ENCODE measurements at regions not wholly inside any gene's neighbourhood (a gene's known extent, or its start where the extent isn't known, plus 50 kb on each side); places are given as distances from the start of the nearest gene placed in this dataset.
"Not testable (repeated sequence)": the region's sequence is repeated elsewhere in the genome, so short reads cannot be mapped to it uniquely, and the experiment has no call there.

DNA sequence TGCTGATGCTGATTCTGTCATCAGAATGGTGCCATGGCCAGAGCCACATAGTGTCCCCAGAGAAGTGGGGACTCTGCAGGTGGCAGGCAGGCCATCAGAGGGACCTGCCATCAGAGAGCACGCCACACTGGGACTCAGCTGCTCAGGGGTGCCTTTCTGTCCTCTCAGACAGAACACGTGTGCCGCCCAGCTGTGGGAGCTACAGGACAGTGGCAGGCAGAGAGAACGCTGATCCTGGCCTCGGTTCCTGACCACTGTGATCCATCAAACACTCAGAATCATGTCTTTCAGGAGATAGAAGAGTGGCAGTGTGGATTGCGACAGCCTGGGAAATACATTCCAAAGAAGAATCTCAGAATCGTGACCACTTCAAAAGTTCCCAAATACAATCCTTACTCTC is 497.2 kb upstream of the SALL3 start:
- H3K27ac Mint-ChIP-seq = no peak overlapping the region
- no peaks in the 10 kb centered on the region for H3K4me1 Mint-ChIP-seq (ENCODE audit: low read depth)
- H3K9me3 Mint-ChIP-seq = peaks cover 0 to 4% of the 10 kb centered on the region in 2 donors
- ATAC-seq (replicated peaks in 1 of 2) (no peak), DNase-seq (no peak)
- no peaks in the 10 kb centered on the region for H3K27me3 Mint-ChIP-seq (ENCODE audit: low read depth)
- no peaks in the 10 kb centered on the region for H3K36me3 Mint-ChIP-seq (ENCODE audit: insufficient read depth in 2 of 2)
- H3K4me3 Mint-ChIP-seq = no peak overlapping the region

DNA sequence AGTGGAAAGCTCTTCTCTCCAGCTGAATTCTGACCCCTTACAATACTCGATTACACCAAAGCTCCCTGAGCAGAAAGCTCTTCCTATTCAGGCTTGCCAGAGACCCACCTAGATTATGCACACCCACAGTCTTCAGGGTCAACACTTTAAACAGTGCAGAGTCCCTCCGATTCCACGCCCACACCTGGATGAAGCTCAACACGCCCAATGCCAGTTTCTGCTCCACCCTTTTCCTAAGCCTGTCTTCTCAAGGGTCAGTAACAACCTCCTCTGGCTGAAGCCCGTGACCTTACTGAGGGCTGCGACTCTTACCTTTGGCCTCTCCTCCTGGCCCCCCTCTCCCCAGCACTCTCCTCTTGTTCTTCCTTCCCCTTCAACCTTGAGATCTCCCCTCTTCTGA is 492.0 kb upstream of the SALL3 start:
- H3K36me3 Mint-ChIP-seq (ENCODE audit: insufficient read depth in 2 of 2) = no peaks in the 10 kb centered on the region
- ATAC-seq (replicated peaks in 1 of 2) (no peak), DNase-seq (no peak)
- no peak overlapping the region for H3K4me3 Mint-ChIP-seq
- peaks cover 4 to 6% of the 10 kb centered on the region in 2 donors for H3K9me3 Mint-ChIP-seq
- H3K27me3 Mint-ChIP-seq (ENCODE audit: low read depth) = no peaks in the 10 kb centered on the region
- H3K4me1 Mint-ChIP-seq (ENCODE audit: low read depth) = no peaks in the 10 kb centered on the region
- no peak overlapping the region for H3K27ac Mint-ChIP-seq

DNA sequence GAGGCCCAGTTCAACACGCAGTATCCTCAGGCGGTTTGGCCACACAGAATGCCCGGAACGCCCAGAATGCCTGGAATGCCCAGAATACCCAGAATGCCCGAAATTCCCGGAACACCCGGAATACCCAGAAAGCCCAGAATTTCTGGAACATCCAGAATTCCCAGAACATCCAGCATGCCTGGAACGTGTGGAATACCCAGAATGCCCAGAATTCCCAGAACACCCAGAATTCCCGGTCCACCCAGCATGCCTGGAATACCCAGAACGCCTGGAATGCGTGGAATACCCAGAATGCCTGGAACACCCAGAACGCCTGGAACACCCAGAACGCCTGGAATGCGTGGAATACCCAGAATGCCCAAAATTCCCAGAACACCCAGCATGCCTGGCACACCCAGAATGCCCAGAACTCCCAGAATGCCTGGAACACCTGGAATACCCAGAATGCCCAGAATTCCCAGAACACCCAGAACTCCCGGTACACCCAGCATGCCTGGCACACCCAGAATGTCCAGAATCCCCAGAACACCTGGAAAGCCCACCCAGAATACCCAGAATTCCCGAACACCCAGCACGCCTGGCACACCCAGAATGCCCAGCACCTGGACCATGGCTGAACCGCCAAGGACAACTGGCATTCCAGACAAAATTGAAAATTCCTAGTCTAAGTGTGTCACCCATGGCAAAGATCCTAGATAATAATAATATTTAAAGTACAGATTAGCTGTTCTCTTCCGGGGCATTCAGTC is 487.4 kb upstream of the SALL3 start:
- H3K27me3 Mint-ChIP-seq (ENCODE audit: low read depth) = no peaks in the 10 kb centered on the region
- H3K27ac Mint-ChIP-seq = no peak overlapping the region
- no peak overlapping the region for H3K4me3 Mint-ChIP-seq
- ATAC-seq (replicated peaks in 1 of 2) (no peak), DNase-seq (no peak)
- H3K4me1 Mint-ChIP-seq (ENCODE audit: low read depth) = no peaks in the 10 kb centered on the region
- peaks cover 8% of the 10 kb centered on the region in 2 donors for H3K9me3 Mint-ChIP-seq
- peaks cover 4% of the 10 kb centered on the region in 2 donors for H3K36me3 Mint-ChIP-seq (ENCODE audit: insufficient read depth in 2 of 2)

DNA sequence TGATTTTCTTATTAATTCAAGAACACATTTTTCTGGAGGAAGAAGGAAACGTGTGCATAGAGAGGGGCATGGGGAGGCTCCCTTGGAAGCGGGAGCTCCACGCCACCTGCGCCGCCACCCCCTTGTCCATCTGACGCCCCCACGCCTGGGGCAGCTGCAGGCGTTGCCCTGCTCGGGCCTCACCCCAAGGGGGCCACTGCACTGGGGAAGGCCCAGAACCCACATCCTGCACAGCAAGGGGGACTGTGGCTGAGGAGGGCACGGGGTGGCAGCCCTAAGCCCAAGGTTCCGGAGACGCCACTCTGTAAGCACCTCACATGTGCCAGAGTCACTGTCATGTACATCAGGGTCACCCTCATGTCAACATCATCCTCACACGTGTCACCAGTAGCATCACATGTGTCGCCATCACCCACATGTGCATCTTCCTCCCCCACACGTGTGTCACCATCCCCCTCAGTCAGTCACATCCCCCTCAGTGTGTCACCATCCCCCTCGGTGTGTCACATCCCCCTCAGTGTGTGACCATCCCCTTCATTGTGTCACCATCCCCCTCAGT is 486.7 kb upstream of the SALL3 start:
- H3K27ac Mint-ChIP-seq = no peak overlapping the region
- no peak for ATAC-seq (replicated peaks in 1 of 2)
- H3K27me3 Mint-ChIP-seq (ENCODE audit: low read depth) = no peaks in the 10 kb centered on the region
- H3K36me3 Mint-ChIP-seq (ENCODE audit: insufficient read depth in 2 of 2) = peaks cover 4% of the 10 kb centered on the region in 2 donors
- H3K4me1 Mint-ChIP-seq (ENCODE audit: low read depth) = no peaks in the 10 kb centered on the region
- H3K9me3 Mint-ChIP-seq = peaks cover 8% of the 10 kb centered on the region in 2 donors
- H3K4me3 Mint-ChIP-seq = no peak overlapping the region
- no peak for DNase-seq

DNA sequence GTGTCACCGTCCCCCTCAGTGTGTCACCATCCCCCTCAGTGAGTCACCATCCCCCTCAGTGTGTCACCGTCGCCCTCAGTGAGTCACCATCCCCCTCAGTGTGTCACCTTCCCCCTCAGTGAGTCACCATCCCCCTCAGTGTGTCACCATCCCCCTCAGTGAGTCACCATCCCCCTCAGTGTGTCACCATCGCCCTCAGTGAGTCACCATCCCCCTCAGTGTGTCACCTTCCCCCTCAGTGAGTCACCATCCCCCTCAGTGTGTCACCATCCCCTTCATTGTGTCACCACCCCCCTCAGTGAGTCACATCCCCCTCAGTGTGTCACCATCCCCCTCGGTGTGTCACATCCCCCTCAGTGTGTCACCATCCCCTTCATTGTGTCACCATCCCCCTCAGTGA is 486.1 kb upstream of the SALL3 start:
- ATAC-seq (replicated peaks in 1 of 2) = not testable (repeated sequence)

DNA sequence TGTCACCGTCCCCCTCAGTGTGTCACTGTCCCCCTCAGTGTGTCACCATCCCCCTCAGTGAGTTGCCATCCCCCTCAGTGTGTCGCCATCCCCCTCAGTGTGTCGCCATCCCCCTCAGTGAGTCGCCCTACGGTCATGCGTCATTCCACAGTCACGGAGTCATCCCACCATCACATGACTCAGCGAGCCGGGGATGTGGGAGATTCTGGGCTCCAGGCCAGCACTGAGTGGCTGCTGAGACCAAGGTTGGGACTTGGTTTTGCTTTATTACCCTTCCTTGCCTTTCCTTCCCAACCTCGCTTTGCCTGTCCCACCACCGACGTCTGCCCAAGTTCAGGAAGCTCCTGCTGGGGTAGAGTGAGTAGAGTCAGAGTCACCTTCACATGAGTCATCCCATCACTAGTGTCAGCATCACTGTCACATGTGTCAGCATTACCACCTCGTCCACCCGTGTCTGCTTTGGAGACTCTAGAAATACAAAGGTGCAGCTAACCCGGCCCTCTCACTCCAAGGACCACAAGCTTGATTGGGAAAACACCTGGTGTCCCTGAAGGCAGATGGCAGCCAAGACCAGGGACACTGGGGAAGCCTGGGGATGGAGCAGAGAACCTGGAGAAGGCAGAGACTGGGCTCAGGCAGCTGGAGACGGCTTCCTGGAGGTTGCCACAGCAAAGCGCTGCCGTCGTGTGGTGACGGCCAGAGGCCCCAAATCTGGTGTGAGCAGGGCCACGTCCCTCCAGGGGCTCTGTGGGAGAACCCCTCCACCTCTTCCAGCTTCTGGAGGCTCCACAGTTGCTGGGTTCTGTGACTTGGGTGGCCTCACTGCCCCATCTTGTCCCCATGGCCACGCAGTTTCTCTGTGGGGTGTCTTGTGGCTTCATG is 485.2 kb upstream of the SALL3 start:
- H3K4me1 Mint-ChIP-seq (ENCODE audit: low read depth) = no peaks in the 10 kb centered on the region
- H3K4me3 Mint-ChIP-seq = no peak overlapping the region
- DNase-seq = no peak
- peaks cover 4% of the 10 kb centered on the region in 2 donors for H3K36me3 Mint-ChIP-seq (ENCODE audit: insufficient read depth in 2 of 2)
- ATAC-seq (replicated peaks in 1 of 2) = no peak
- peak overlapping the region; percentile 63 for H3K27ac Mint-ChIP-seq
- H3K27me3 Mint-ChIP-seq (ENCODE audit: low read depth) = no peaks in the 10 kb centered on the region
- H3K9me3 Mint-ChIP-seq = peaks cover 1 to 8% of the 10 kb centered on the region in 2 donors

More for the DNA sequence above, 486.1 kb upstream of the SALL3 start:
- not testable (repeated sequence) for H3K36me3 Mint-ChIP-seq (ENCODE audit: insufficient read depth in 2 of 2); H3K4me3 Mint-ChIP-seq; H3K27me3 Mint-ChIP-seq (ENCODE audit: low read depth); DNase-seq; H3K9me3 Mint-ChIP-seq; H3K27ac Mint-ChIP-seq; H3K4me1 Mint-ChIP-seq (ENCODE audit: low read depth)

DNA sequence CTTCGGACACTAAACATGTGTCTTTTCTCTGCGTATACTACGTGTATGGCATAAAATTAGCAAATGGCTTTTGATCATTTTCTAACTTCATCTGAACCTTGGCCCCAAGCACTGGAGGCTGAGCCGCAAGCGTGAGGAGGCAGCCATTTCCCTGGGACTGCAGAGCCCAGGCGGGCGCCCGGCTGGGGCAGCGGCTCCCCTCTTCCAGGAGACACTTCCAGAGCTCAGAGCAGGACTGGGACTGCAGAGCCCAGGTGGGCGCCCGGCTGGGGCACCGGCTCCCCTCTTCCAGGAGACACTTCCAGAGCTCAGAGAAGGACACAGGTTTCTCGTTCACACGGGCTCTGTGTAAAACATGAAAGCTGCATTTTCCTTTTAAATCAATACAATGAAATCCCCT is 484.1 kb upstream of the SALL3 start:
- no peaks in the 10 kb centered on the region for H3K27me3 Mint-ChIP-seq (ENCODE audit: low read depth)
- no peak for ATAC-seq (replicated peaks in 1 of 2)
- DNase-seq = no peak
- peaks cover 4% of the 10 kb centered on the region in 2 donors for H3K36me3 Mint-ChIP-seq (ENCODE audit: insufficient read depth in 2 of 2)
- no peak overlapping the region for H3K4me3 Mint-ChIP-seq
- no peak overlapping the region for H3K27ac Mint-ChIP-seq
- H3K4me1 Mint-ChIP-seq (ENCODE audit: low read depth) = no peaks in the 10 kb centered on the region
- H3K9me3 Mint-ChIP-seq = peaks cover 1 to 8% of the 10 kb centered on the region in 2 donors

DNA sequence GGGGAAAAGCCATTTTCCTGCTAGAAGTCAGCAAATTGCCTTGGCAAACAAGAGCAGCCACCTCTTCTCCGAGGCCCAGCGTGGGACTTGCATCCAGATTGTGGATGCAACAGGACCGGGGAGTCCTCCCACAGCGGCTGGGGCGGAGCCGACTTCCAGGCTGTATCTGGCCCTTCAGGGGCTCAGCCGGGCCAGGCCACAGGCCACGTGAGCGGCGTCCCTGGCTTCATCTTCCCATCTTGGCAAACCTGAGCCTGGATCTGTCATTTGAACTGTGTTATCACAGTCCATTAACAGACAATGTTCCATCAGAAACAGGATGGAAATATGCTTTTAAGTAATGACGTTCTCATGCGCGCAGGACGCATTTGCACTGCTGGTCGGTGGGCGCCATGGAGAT is 483.5 kb upstream of the SALL3 start:
- ATAC-seq (replicated peaks in 1 of 2) (no peak), DNase-seq (no peak)
- no peak overlapping the region for H3K27ac Mint-ChIP-seq
- H3K36me3 Mint-ChIP-seq (ENCODE audit: insufficient read depth in 2 of 2) = peaks cover 4% of the 10 kb centered on the region in 2 donors
- H3K4me3 Mint-ChIP-seq = no peak overlapping the region
- H3K27me3 Mint-ChIP-seq (ENCODE audit: low read depth) = no peaks in the 10 kb centered on the region
- H3K4me1 Mint-ChIP-seq (ENCODE audit: low read depth) = no peaks in the 10 kb centered on the region
- H3K9me3 Mint-ChIP-seq = peaks cover 1 to 8% of the 10 kb centered on the region in 2 donors

DNA sequence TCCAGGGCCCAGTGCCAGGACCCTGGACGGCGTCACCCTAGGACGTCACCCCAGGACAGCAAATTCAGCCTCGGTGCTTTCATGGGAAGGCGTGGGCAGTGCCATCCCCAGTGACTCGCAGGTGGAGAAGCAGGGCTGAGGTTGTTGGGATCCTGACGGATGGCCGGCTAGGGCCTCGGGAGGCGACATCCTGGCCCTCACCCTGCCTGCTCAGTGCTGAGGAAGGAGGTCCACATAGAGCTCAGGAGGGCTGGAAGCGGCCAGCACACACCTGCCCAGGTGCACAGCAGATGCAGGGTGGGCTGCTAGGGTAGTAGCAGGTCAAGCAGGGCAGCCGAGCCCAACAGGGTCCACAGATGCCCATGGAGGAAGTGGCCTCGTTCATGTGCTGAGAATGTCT is 482.0 kb upstream of the SALL3 start:
- ATAC-seq (replicated peaks in 1 of 2) (no peak), DNase-seq (no peak)
- Mint-ChIP-seq H3K4me3 (no peak overlapping the region), H3K27me3 (ENCODE audit: low read depth) (no peaks in the 10 kb centered on the region), H3K4me1 (ENCODE audit: low read depth) (no peaks in the 10 kb centered on the region), H3K27ac (no peak overlapping the region), H3K36me3 (ENCODE audit: insufficient read depth in 2 of 2) (peaks cover 4% of the 10 kb centered on the region in 2 donors), H3K9me3 (peaks cover 1 to 4% of the 10 kb centered on the region in 2 donors)

DNA sequence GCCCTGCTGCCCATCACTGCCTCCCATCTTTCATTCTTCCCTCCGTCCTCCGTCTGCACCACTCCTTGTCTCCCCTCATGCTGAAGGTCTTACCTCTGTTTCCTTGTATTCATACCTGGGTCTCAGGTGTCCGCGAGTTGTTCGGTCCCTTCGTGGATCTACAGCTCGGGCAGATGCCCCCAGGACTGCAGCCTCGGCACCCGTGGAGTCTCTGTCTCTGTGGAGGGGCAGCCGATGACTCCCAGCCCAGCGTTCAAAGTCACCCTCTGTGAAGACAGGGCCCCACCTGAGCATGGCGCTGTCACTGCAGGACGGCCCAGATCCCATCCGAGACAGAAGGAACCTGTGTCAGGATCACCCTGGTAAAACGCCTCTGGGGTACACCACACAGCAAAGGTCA is 480.0 kb upstream of the SALL3 start:
- Mint-ChIP-seq H3K27ac (no peak overlapping the region), H3K4me1 (ENCODE audit: low read depth) (no peaks in the 10 kb centered on the region), H3K27me3 (ENCODE audit: low read depth) (no peaks in the 10 kb centered on the region), H3K4me3 (no peak overlapping the region), H3K36me3 (ENCODE audit: insufficient read depth in 2 of 2) (peaks cover 0 to 1% of the 10 kb centered on the region in 2 donors), H3K9me3 (no peaks in the 10 kb centered on the region)
- ATAC-seq (replicated peaks in 1 of 2) (no peak), DNase-seq (no peak)

DNA sequence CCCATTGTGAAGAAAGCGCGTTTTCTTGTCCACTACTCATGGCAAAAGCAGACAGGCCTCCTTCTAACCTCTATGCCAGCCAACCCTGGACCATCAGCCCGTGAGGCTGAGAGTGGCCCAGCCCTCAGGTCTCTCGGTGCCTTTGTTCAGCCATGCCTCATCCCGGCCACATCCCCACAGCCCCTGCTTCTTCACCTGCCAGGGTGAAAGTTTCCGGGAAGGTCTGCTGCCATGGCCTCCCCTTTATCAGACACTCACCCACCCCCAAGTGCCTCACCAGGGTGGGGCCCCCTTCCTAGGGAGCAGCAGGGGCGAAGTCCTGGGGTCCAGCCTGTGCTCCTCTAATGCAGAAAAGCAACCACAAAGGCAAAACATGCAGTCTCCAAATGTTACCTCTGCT is 478.4 kb upstream of the SALL3 start:
- H3K4me1 Mint-ChIP-seq (ENCODE audit: low read depth) = no peaks in the 10 kb centered on the region
- no peak for ATAC-seq (replicated peaks in 1 of 2)
- H3K4me3 Mint-ChIP-seq = no peak overlapping the region
- H3K27ac Mint-ChIP-seq = no peak overlapping the region
- no peaks in the 10 kb centered on the region for H3K27me3 Mint-ChIP-seq (ENCODE audit: low read depth)
- H3K36me3 Mint-ChIP-seq (ENCODE audit: insufficient read depth in 2 of 2) = peaks cover 0 to 2% of the 10 kb centered on the region in 2 donors
- DNase-seq = no peak
- no peaks in the 10 kb centered on the region for H3K9me3 Mint-ChIP-seq

DNA sequence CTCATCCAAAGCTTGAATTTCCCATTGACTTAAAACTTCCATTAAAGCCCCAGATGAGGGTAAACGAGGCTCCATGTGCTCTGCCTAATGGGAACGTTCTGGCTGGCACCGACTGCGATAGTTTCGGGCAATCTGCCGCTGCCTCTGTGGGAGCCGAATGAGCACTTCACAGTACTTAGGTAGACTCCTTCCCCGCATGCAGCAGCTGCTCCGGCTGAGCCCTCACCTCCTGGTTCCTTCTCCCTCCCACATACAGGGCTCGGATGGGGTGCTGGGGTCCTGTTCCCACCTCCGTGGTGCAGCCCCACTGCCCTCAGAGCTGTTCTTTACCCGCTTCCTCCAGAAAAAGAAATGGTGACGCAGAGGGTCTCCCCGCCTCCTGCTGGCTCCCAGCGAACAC is 476.5 kb upstream of the SALL3 start:
- no peaks in the 10 kb centered on the region for H3K4me1 Mint-ChIP-seq (ENCODE audit: low read depth)
- no peak for ATAC-seq (replicated peaks in 1 of 2)

DNA sequence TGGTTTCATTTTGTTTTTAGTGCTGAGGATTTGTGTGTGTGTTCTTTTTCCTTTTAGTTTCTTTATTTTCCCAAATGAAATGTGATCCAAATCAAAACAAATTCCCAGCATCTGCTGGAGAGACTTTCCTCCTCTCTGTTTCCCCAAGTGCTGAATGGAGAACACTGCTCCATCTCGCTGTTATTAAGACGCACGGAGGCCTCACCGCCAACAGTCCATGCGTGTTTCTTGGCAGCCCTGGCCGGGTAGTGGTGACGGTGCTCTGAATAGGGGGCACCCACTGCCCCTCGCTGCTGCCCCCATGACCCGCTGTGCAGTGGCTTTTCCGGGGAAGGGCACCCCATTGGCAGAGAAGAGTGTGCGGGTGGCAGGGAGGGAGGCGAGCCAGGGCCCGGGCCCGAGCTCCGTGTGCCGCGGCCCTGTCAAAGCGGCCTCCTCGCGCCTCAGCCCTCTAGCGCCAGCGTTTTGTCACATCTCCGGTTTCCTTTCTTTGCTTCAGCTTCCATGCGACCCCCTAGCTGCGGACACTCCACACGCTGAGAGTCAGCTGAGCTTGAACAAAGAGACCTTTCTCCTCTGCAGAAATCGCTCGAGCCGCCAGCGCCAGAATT is 473.7 kb upstream of the SALL3 start:
- H3K4me3 Mint-ChIP-seq = no peak overlapping the region
- H3K27me3 Mint-ChIP-seq (ENCODE audit: low read depth) = no peaks in the 10 kb centered on the region
- DNase-seq = no peak
- peaks cover 7 to 11% of the 10 kb centered on the region in 2 donors for H3K9me3 Mint-ChIP-seq
- no peaks in the 10 kb centered on the region for H3K4me1 Mint-ChIP-seq (ENCODE audit: low read depth)
- ATAC-seq (replicated peaks in 1 of 2) = no peak
- no peak overlapping the region for H3K27ac Mint-ChIP-seq
- H3K36me3 Mint-ChIP-seq (ENCODE audit: insufficient read depth in 2 of 2) = peaks cover 0 to 2% of the 10 kb centered on the region in 2 donors

More for the DNA sequence above, 476.5 kb upstream of the SALL3 start:
- Mint-ChIP-seq H3K9me3 (peaks cover 2% of the 10 kb centered on the region in 2 donors), H3K27ac (no peak overlapping the region), H3K4me3 (no peak overlapping the region), H3K36me3 (ENCODE audit: insufficient read depth in 2 of 2) (peaks cover 0 to 2% of the 10 kb centered on the region in 2 donors), H3K27me3 (ENCODE audit: low read depth) (no peaks in the 10 kb centered on the region)
- DNase-seq = no peak

Measured in activated T-cell treated with anti-CD3 and anti-CD28 coated beads, Interleukin-2, amount 50 U/mL, for 72 hours (primary cell).